K562 (cell line): ENCODE measurements at regions not wholly inside any gene's neighbourhood (a gene's known extent, or its start where the extent isn't known, plus 50 kb on each side); places are given as distances from the start of the nearest gene placed in this dataset.

Experiments used
- ATAC-seq: fragments of 200-7000 bp; cut with Tn5 transposase; 3 replicates; pipeline ENCODE4 v1.9.1; 2020; ENCODE audit warnings: moderate library complexity
- BruUV-seq: library from RNA; stranded (reverse); fragments of 400-500 nt; replicated peaks from 2 replicates; lab custom pipeline; 2021; lab: Mats Ljungman, UMichigan
- CTCF ChIA-PET: fragments of 300-600 bp; formaldehyde crosslinking; extraction: SDS; loops from one replicate; lab custom pipeline; 2021; ENCODE audit warnings: low intra/inter-chr PET ratio; lab: Yijun Ruan, JAX
- POLR2A ChIA-PET: fragments of 300-600, 350-650 bp; sonication (Branson Sonifier 250); formaldehyde crosslinking; extraction: SDS; loops from one replicate; lab custom pipeline; 2021; ENCODE audit warnings: antibody characterized with exemption, inconsistent platforms; lab: Yijun Ruan, JAX
- DNase-seq, 4 experiments: peaks; one replicate each; pipeline versions ENCODE4 v3.0.0 to v3.0.0-alpha.2; 2011 to 2018; ENCODE audit warnings: low spot score in 3 of 4, mixed read lengths in 3 of 4; ENCODE audit errors: extremely low read depth in 1 of 4
- FAIRE-seq: peaks from 2 replicates; lab custom pipeline; 2011; peaks lifted over from hg19 to GRCh38; lab: Jason Lieb, UNC
- H2AFZ ChIP-seq: 2 replicates; pipeline ENCODE4 v1.6.0; 2011; ENCODE audit warnings: low read depth, low read length, control low read depth, inconsistent platforms
- H3K27ac ChIP-seq: fragments of 200-600 bp; 3 replicates; pipeline ENCODE4 v1.8.0; 2011; ENCODE audit warnings: low read depth, mild to moderate bottlenecking, control low read depth, inconsistent platforms, low read length, moderate library complexity, mixed read lengths; ENCODE audit errors: extremely low read depth
- H3K27me3 ChIP-seq, 2 experiments: fragments of 300-600 bp in 1 of 2; 2 replicates in 1 of 2; 3 replicates in 1 of 2; pipeline versions ENCODE4 v1.6.0 to v1.8.0; 2011; ENCODE audit warnings: inconsistent platforms in 2 of 2, low read length in 2 of 2, mild to moderate bottlenecking in 1 of 2, mixed read lengths in 1 of 2, moderate library complexity in 1 of 2; ENCODE audit not compliant: control insufficient read depth in 2 of 2, insufficient read depth in 2 of 2
- H3K36me3 ChIP-seq: fragments of 300-600 bp; 3 replicates; pipeline ENCODE4 v1.8.0; 2011; ENCODE audit warnings: mild to moderate bottlenecking, low read length, inconsistent platforms; ENCODE audit not compliant: control insufficient read depth, insufficient read depth
- H3K4me1 ChIP-seq, 2 experiments: fragments of 200-600 bp in 1 of 2; replicated peaks in 1 of 2; 2 replicates in 1 of 2; 3 replicates in 1 of 2; pipeline versions ENCODE4 v1.5.1 to v1.8.0; 2011; ENCODE audit warnings: inconsistent platforms in 2 of 2, low read length in 2 of 2, mild to moderate bottlenecking in 1 of 2, mixed read lengths in 1 of 2, moderate library complexity in 1 of 2; ENCODE audit not compliant: control insufficient read depth in 2 of 2, insufficient read depth in 2 of 2
- H3K4me2 ChIP-seq: 2 replicates; pipeline ENCODE4 v1.6.1; 2011; ENCODE audit warnings: low read length, control low read depth, inconsistent platforms, mixed read lengths; ENCODE audit not compliant: insufficient read depth
- H3K4me3 ChIP-seq: fragments of 200-600 bp; sonication (generic), shearing (Covaris generic); 2 replicates; pipeline ENCODE4 v1.5.1; 2016; ENCODE audit warnings: control low read depth, inconsistent platforms
- H3K79me2 ChIP-seq: fragments of 200-600 bp; 3 replicates; pipeline ENCODE4 v1.8.0; 2011; ENCODE audit warnings: low read length, inconsistent platforms; ENCODE audit not compliant: control insufficient read depth, insufficient read depth
- H3K9ac ChIP-seq, 2 experiments: 2 replicates each; pipeline versions ENCODE4 v1.6.0 to v1.6.1; 2011; ENCODE audit warnings: low read depth in 2 of 2, low read length in 2 of 2, control low read depth in 1 of 2, inconsistent platforms in 1 of 2, mild to moderate bottlenecking in 1 of 2, mixed read lengths in 1 of 2; ENCODE audit not compliant: insufficient read depth in 1 of 2
- H3K9me1 ChIP-seq: one replicate; pipeline ENCODE4 v1.6.0; 2011; ENCODE audit warnings: inconsistent platforms, mild to moderate bottlenecking, low read length, moderate library complexity; ENCODE audit not compliant: control insufficient read depth, insufficient read depth
- H3K9me3 ChIP-seq: replicated peaks from 2 replicates; pipeline ENCODE4 v1.5.1; 2011; ENCODE audit warnings: low read depth, low read length, inconsistent platforms; ENCODE audit not compliant: control insufficient read depth, insufficient read depth
- H4K20me1 ChIP-seq: replicated peaks from 2 replicates; pipeline ENCODE4 v1.6.1; 2011; ENCODE audit warnings: low read length, inconsistent platforms, mixed read lengths; ENCODE audit not compliant: control insufficient read depth, insufficient read depth
- E2F3 ChIP-seq: fragments of 250-450 bp; sonication (Bioruptor Pico); IDR thresholded peaks from 2 replicates; pipeline ENCODE4 v1.4.0; 2020; ENCODE audit warnings: mild to moderate bottlenecking
- NFE2 ChIP-seq: IDR thresholded peaks from 2 replicates; pipeline ENCODE4 v1.6.1; 2014; ENCODE audit warnings: antibody characterized with exemption, low read depth
- POLR3G ChIP-seq: IDR thresholded peaks from 2 replicates; pipeline ENCODE4 v1.6.1; 2011; ENCODE audit not compliant: insufficient read length, insufficient replicate concordance; ENCODE audit errors: extremely low read depth
- RFX7 ChIP-seq: fragments of 250-450 bp; sonication (Bioruptor Pico); IDR thresholded peaks from 2 replicates; pipeline ENCODE4 v1.5.1; 2021; ENCODE audit warnings: mild to moderate bottlenecking
- SIRT6 ChIP-seq: IDR thresholded peaks from one replicate; pipeline ENCODE4 v1.6.1; 2012; ENCODE audit warnings: low read depth, mild to moderate bottlenecking, control low read depth, inconsistent platforms, low read length, moderate library complexity
- TOE1 ChIP-seq, 2 experiments: fragments of 450-650 bp in 1 of 2; sonication (generic) in 1 of 2; formaldehyde crosslinking in 1 of 2; IDR thresholded peaks; 2 replicates each; pipeline versions ENCODE4 v1.7.1 to v1.8.0; 2016 to 2022; ENCODE audit warnings: borderline replicate concordance in 2 of 2, mild to moderate bottlenecking in 2 of 2, antibody characterized with exemption in 1 of 2, inconsistent platforms in 1 of 2, low read depth in 1 of 2, missing genetic modification reagents in 1 of 2, moderate library complexity in 1 of 2
- ZFX ChIP-seq: sonication (generic); formaldehyde crosslinking; IDR thresholded peaks from 2 replicates; pipeline ENCODE4 v1.8.0; 2022; ENCODE audit warnings: mild to moderate bottlenecking, missing genetic modification reagents, moderate library complexity
- WGBS: fragments of 100-300 bp; shearing (Covaris generic); methylation state at CpG from one replicate; pipeline ENCODE4 v1.1.6; 2016; ENCODE audit warnings: low coverage, mixed read lengths; ENCODE audit not compliant: insufficient coverage; ENCODE audit errors: missing lambda C conversion rate; 5-methylcytosine and 5-hydroxymethylcytosine counted together
- in situ Hi-C: fragments of 300-500 bp; cut with MboI; formaldehyde crosslinking; loops from 4 replicates; pipeline ENCODE4 v1.15.0; 2018; ENCODE audit warnings: inconsistent platforms, mixed read lengths
- intact Hi-C: fragments of 100-400 bp; cut with micrococcal nuclease; formaldehyde crosslinking; loops from 2 replicates; pipeline ENCODE4 v1.14.2; 2022
- TF ChIP-seq, protein P1 (sequence below): fragments of 250-450 bp; sonication (Bioruptor Pico); IDR thresholded peaks from 2 replicates; pipeline ENCODE4 v1.9.0; 2021; ENCODE audit warnings: mild to moderate bottlenecking, inconsistent platforms
- TF ChIP-seq, protein P2 (sequence below), 2 experiments: IDR thresholded peaks in 1 of 2; conservative IDR thresholded peaks in 1 of 2; 2 replicates each; pipeline ENCODE4 v1.6.1; 2016; ENCODE audit warnings: low read depth in 2 of 2, mild to moderate bottlenecking in 1 of 2, missing compliant biosample characterization in 1 of 2, missing genetic modification characterization in 1 of 2, moderate library complexity in 1 of 2

DNA sequence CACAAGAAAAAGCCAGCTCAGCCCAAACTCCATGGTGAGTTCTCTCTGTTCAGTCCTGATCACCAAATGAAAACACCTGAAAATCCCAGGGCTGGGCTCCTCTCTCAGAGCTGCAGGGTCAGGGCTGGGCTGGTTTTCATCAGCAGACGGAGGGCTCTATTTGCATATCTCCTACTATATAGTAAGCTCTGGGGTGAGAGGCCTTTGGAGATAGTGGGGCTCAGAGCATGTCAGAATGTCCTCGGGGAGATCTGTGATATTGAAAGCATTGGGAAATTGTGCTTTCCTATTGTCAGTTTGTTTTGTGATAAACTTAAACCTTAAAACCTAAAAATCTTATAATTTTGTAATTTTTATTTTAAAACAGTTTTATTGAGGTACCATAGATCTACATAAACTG is 742.6 kb downstream of the TMEM121 start (continued):
- no peak for TF ChIP-seq RFX7
- no peak for TF ChIP-seq NFE2
- TF ChIP-seq, protein P1, sequence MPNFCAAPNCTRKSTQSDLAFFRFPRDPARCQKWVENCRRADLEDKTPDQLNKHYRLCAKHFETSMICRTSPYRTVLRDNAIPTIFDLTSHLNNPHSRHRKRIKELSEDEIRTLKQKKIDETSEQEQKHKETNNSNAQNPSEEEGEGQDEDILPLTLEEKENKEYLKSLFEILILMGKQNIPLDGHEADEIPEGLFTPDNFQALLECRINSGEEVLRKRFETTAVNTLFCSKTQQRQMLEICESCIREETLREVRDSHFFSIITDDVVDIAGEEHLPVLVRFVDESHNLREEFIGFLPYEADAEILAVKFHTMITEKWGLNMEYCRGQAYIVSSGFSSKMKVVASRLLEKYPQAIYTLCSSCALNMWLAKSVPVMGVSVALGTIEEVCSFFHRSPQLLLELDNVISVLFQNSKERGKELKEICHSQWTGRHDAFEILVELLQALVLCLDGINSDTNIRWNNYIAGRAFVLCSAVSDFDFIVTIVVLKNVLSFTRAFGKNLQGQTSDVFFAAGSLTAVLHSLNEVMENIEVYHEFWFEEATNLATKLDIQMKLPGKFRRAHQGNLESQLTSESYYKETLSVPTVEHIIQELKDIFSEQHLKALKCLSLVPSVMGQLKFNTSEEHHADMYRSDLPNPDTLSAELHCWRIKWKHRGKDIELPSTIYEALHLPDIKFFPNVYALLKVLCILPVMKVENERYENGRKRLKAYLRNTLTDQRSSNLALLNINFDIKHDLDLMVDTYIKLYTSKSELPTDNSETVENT (CRISPR knock-in tag), result no peak

DNA sequence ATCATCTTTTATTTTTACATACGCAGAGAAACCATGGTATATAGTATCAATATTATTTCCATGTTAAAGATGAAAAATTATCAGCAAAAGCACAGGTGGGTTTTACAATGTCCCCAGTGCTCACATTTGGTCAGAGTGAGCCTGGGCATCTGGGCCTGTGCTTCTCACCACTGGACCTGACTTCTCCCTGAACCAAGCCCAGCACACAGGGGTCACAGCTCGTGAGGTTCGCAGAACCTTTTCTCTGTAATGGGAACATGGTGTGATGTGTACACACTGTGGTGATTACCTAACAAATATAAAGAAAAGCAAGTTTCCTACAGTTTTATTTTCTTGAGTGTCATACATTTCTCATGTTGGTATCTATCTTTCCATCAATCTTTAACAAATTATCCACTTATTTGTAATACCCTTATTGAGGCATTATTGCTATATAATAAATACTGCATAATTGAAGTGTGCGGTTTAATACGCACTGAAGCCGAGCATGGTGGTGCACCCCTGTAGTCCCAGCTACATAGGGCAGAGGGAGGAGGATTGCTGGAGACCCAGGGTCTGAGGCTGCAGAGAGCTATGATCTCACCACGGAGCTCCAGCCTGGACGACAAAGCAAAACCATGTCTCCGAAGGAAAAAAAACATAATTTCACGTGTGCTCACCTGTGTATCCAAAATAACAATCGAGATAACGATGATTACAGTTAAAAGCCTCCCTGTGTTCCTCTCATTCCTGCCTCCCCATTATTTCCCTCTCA is 743.2 kb downstream of the TMEM121 start:
- Histone ChIP-seq H3K4me1 (no peaks in the 10 kb centered on the region), H2AFZ (no peak overlapping the region), H3K36me3 (no peaks in the 10 kb centered on the region), H3K79me2 (no peaks in the 10 kb centered on the region), H3K27me3 (no peaks in the 10 kb centered on the region; a peak in 2 of 5 replicates), H3K4me3 (no peak overlapping the region), H3K9me3 (no peaks in the 10 kb centered on the region), H3K9me1 (peaks cover 2% of the 10 kb centered on the region), H4K20me1 (no peaks in the 10 kb centered on the region), H3K9ac (no peak overlapping the region), H3K27ac (no peak overlapping the region), H3K4me2 (no peak overlapping the region)
- TF ChIP-seq E2F3 (CRISPR knock-in tag), result no peak
- TF ChIP-seq, protein P2, sequence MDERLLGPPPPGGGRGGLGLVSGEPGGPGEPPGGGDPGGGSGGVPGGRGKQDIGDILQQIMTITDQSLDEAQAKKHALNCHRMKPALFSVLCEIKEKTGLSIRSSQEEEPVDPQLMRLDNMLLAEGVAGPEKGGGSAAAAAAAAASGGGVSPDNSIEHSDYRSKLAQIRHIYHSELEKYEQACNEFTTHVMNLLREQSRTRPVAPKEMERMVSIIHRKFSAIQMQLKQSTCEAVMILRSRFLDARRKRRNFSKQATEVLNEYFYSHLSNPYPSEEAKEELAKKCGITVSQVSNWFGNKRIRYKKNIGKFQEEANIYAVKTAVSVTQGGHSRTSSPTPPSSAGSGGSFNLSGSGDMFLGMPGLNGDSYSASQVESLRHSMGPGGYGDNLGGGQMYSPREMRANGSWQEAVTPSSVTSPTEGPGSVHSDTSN (CRISPR knock-in tag; IDR thresholded peaks at IDR 0.05; ENCODE audit: low read depth), result no peak
- TF ChIP-seq, protein P2 (tag; conservative IDR thresholded peaks at IDR 0.05; ENCODE audit: low read depth), result no peak
- TF ChIP-seq POLR3G, result no peak
- no peak for TF ChIP-seq TOE1 (IDR thresholded peaks at IDR 0.05; ENCODE audit: borderline replicate concordance)
- TF ChIP-seq TOE1 (CRISPR knock-in tag; IDR thresholded peaks at IDR 0.05; ENCODE audit: borderline replicate concordance, low read depth), result no peak
- TF ChIP-seq SIRT6, result no peak
- TF ChIP-seq ZFX (CRISPR knock-in tag), result no peak
- DNase-seq (no peak), FAIRE-seq (no peak), ATAC-seq (no peak)
- POLR2A ChIA-PET, result interaction anchor here (0.6 kb wide), 1 partner anchor 249 kb away, joined by 3 read pairs; no protein-coding TSS in a partner anchor
- intact Hi-C loops, result loop anchor here (1.0 kb wide), 1 partner anchor 9 kb away; no protein-coding TSS in a partner anchor
- BruUV-seq, result no TSS peak
- WGBS, result under 1% methylated on average over 11 of the region's 12 CpGs
- in situ Hi-C loops, result no loop called here
- CTCF ChIA-PET, result no interaction called here
